A673 (cell line): ENCODE measurements at regions not wholly inside any gene's neighbourhood (a gene's known extent, or its start where the extent isn't known, plus 50 kb on each side); places are given as distances from the start of the nearest gene placed in this dataset.

ENCODE experiments used
- BruUV-seq: library from RNA; stranded (reverse); fragments of 400-500 nt; replicated peaks from 2 replicates; lab custom pipeline; 2021; lab: Mats Ljungman, UMichigan
- CTCF ChIA-PET: fragments of 300-600 bp; sonication (Branson Sonifier 250); formaldehyde crosslinking; loops from one replicate; lab custom pipeline; 2022; ENCODE audit warnings: antibody characterized with exemption; lab: Charles Lee
- POLR2A ChIA-PET: fragments of 300-600 bp; sonication (Branson Sonifier 250); formaldehyde crosslinking; loops from one replicate; lab custom pipeline; 2022; ENCODE audit warnings: antibody characterized with exemption; ENCODE audit not compliant: low non-redundant PET; lab: Charles Lee
- DNase-seq: peaks from one replicate; pipeline ENCODE4 v3.0.0-alpha.2; 2015; ENCODE audit warnings: low spot score
- H3K27ac ChIP-seq: fragments of 200-600 bp; sonication (generic); 2 replicates; pipeline ENCODE4 v1.5.1; 2016; ENCODE audit warnings: mixed run types, low read depth, mild to moderate bottlenecking, mixed read lengths, antibody characterized with exemption, low read length; ENCODE audit not compliant: poor library complexity, severe bottlenecking
- H3K27me3 ChIP-seq: fragments of 200-600 bp; sonication (generic); replicated peaks from 2 replicates; pipeline ENCODE4 v1.6.1; 2017; ENCODE audit warnings: mixed run types, low read depth, mild to moderate bottlenecking, mixed read lengths, antibody characterized with exemption, low read length; ENCODE audit not compliant: insufficient read depth, poor library complexity
- H3K36me3 ChIP-seq: fragments of 200-600 bp; sonication (generic); 2 replicates; pipeline ENCODE4 v1.6.1; 2016; ENCODE audit warnings: mixed run types, mild to moderate bottlenecking, mixed read lengths, antibody characterized with exemption, low read length; ENCODE audit not compliant: insufficient read depth, poor library complexity, severe bottlenecking
- H3K4me1 ChIP-seq: fragments of 200-600 bp; sonication (generic); 2 replicates; pipeline ENCODE4 v1.6.1; 2017; ENCODE audit warnings: mixed run types, mild to moderate bottlenecking, mixed read lengths, antibody characterized with exemption, low read length; ENCODE audit not compliant: insufficient read depth, poor library complexity, severe bottlenecking
- H3K4me3 ChIP-seq: fragments of 200-600 bp; sonication (generic); 2 replicates; pipeline ENCODE4 v1.5.1; 2016; ENCODE audit warnings: low read depth, mixed run types, mild to moderate bottlenecking, mixed read lengths, low read length; ENCODE audit not compliant: poor library complexity, severe bottlenecking
- H3K9me3 ChIP-seq: fragments of 200-600 bp; sonication (generic); 2 replicates; pipeline ENCODE4 v1.6.1; 2016; ENCODE audit warnings: mixed run types, low read depth, mild to moderate bottlenecking, mixed read lengths, antibody characterized with exemption, low read length; ENCODE audit not compliant: poor library complexity, severe bottlenecking
- EZH2 ChIP-seq: fragments of 200-600 bp; sonication (generic); IDR thresholded peaks from 2 replicates; pipeline ENCODE4 v1.6.1; 2017; ENCODE audit warnings: borderline replicate concordance, low read depth, mild to moderate bottlenecking, mixed read lengths, antibody characterized with exemption, low read length; ENCODE audit not compliant: poor library complexity, severe bottlenecking
- intact Hi-C: fragments of 100-400 bp; cut with micrococcal nuclease; formaldehyde crosslinking; loops from one replicate; pipeline ENCODE4 v1.10.0; 2022; ENCODE audit not compliant: unreplicated experiment
- TF ChIP-seq, protein P1 (sequence below): fragments of 300-800, 200-600 bp; sonication (generic); conservative IDR thresholded peaks from 2 replicates; pipeline ENCODE4 v1.5.1; 2017; ENCODE audit warnings: low read depth, mild to moderate bottlenecking, antibody characterized with exemption, low read length, moderate library complexity, mixed read lengths

DNA sequence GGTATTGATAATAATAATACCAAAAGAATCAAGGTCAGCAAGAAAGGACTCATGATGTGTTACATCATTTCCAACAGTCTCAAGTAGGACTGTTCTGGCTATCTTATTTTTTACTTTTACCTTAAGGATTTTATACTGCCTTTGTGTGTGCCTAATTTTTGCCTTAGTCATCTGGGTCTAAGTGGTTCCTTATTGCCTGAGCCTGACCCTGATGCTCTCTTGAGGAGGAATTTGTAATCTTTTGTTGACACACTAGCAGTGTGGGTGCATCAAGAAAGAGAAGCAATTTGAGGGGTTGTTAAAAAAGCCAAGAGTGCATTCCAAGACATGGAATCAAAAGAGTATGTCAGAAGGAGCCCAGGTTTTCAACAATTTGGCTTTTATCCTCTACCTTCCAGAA lies 59.3 kb downstream of the TMEM100 start:
- POLR2A ChIA-PET: no interaction called here
- H3K36me3 ChIP-seq: no peaks in the 10 kb centered on the region
- peaks cover 46% of the 10 kb centered on the region for H3K4me1 ChIP-seq
- no peaks in the 10 kb centered on the region for H3K9me3 ChIP-seq
- DNase-seq: no peak
- H3K4me3 ChIP-seq: no peak overlapping the region
- no TSS peak for BruUV-seq
- H3K27ac ChIP-seq: no peak overlapping the region
- H3K27me3 ChIP-seq: no peaks in the 10 kb centered on the region
- TF ChIP-seq, protein P1, sequence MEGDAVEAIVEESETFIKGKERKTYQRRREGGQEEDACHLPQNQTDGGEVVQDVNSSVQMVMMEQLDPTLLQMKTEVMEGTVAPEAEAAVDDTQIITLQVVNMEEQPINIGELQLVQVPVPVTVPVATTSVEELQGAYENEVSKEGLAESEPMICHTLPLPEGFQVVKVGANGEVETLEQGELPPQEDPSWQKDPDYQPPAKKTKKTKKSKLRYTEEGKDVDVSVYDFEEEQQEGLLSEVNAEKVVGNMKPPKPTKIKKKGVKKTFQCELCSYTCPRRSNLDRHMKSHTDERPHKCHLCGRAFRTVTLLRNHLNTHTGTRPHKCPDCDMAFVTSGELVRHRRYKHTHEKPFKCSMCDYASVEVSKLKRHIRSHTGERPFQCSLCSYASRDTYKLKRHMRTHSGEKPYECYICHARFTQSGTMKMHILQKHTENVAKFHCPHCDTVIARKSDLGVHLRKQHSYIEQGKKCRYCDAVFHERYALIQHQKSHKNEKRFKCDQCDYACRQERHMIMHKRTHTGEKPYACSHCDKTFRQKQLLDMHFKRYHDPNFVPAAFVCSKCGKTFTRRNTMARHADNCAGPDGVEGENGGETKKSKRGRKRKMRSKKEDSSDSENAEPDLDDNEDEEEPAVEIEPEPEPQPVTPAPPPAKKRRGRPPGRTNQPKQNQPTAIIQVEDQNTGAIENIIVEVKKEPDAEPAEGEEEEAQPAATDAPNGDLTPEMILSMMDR: no peak
- TF ChIP-seq EZH2: no peak
- CTCF ChIA-PET: no interaction called here
- intact Hi-C loops: no loop called here

DNA sequence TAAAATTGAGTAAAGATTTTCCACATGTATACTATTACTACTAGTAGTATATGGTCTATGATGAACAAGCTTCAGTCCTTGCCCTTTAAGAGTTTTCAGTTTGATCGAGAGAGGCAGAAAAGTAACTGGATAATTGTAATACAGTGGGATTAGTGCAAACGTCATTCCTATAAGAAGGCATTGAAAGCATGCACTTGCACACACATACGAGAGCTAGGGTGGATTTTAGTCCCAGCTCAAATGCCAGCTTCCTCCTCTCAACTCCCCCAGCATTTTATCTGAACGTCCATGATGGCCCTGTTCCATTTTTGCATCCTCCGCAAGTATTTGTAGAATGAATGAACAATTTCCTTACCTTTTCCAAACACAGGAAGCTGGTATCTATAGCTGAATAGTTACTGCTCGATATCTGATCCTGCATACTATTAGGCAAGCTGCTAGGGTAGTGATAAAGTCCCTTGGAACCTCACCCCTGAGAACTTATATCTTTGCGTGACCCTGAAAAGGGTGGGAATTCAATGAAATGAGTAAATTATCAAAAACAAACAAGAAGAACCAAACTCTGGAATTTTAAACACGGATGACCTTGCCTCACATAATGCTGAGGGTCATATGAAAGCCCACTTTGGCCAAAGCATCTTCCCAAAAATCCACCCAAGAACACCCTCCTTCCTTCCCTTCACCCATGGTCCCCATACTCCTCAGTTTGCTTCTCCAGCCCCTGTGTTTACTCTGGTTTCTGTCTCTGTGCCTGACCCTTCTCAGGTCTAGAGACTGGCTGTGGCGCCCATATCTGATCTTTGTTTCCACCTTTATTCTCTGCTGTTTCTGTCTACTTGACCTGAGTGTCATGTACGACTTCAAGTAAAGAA lies 60.5 kb downstream of the TMEM100 start:
- H3K9me3 ChIP-seq: no peaks in the 10 kb centered on the region
- H3K27me3 ChIP-seq: no peaks in the 10 kb centered on the region
- H3K4me1 ChIP-seq: peaks cover 51% of the 10 kb centered on the region
- H3K36me3 ChIP-seq: no peaks in the 10 kb centered on the region
- H3K27ac ChIP-seq: peak overlapping the region; percentile 82
- ChIA-PET POLR2A (interaction anchor here (0.7 kb wide), 1 partner anchor 82 kb away, joined by 3 read pairs; no protein-coding TSS in a partner anchor), CTCF (interaction anchor here (0.7 to 1.1 kb wide), 2 partner anchors 20 to 56 kb away, joined by 3 read pairs; no protein-coding TSS in a partner anchor)
- DNase-seq: peak; percentile 51
- no TSS peak for BruUV-seq
- TF ChIP-seq EZH2: no peak
- TF ChIP-seq, protein P1: no peak
- intact Hi-C loops: no loop called here
- H3K4me3 ChIP-seq: no peak overlapping the region

DNA sequence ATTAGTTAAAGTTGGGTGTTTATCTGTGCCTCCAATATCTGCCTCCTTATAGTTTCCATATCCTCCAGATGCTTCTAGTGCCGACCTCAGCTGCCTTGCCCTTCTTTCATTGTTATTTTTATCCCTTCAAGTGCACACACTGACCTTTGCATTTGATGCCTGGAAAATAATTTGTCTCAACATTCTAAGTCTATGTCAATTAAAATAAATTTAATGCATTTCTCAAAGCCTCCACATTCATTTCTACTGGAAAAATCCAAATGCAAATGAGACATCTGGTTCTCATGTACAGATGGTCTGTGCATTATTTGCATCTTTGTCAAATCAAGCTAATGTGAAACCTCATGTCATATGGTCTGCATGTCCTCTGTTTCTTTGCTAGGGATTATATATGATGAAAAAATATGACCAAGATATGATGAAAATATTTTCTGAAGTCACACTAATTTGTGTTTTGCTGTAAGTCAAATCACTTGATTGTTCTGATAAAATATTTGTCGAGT lies 61.4 kb downstream of the TMEM100 start:
- peak; percentile 32 for DNase-seq
- intact Hi-C loops: no loop called here
- H3K4me3 ChIP-seq: no peak overlapping the region
- peaks cover 54% of the 10 kb centered on the region for H3K4me1 ChIP-seq
- H3K27me3 ChIP-seq: no peaks in the 10 kb centered on the region
- POLR2A ChIA-PET: interaction anchor here (0.7 kb wide), 1 partner anchor 81 kb away, joined by 3 read pairs; no protein-coding TSS in a partner anchor
- no TSS peak for BruUV-seq
- H3K36me3 ChIP-seq: no peaks in the 10 kb centered on the region
- CTCF ChIA-PET: interaction anchor here (1.1 kb wide), 1 partner anchor 20 kb away, joined by 3 read pairs; no protein-coding TSS in a partner anchor
- no peak for TF ChIP-seq EZH2
- TF ChIP-seq, protein P1: no peak
- peak overlapping the region; percentile 82 for H3K27ac ChIP-seq
- no peaks in the 10 kb centered on the region for H3K9me3 ChIP-seq
